H9 (cell line): ENCODE measurements at regions not wholly inside any gene's neighbourhood (a gene's known extent, or its start where the extent isn't known, plus 50 kb on each side); places are given as distances from the start of the nearest gene placed in this dataset.

Experiments
- DNase-seq: peaks from one replicate; pipeline ENCODE4 v3.0.0-alpha.2; 2017
- H2AFZ ChIP-seq: one replicate; pipeline ENCODE4 v1.6.1; 2013; ENCODE audit warnings: mild to moderate bottlenecking, low read length, control low read depth, moderate library complexity
- H2AK5ac ChIP-seq: 2 replicates; pipeline ENCODE4 v1.6.1; 2013; ENCODE audit warnings: low read length, control low read depth, mixed read lengths; ENCODE audit not compliant: insufficient read length
- H2BK120ac ChIP-seq: one replicate; pipeline ENCODE4 v1.6.1; 2013; ENCODE audit warnings: low read depth, mild to moderate bottlenecking, low read length, control low read depth, inconsistent platforms; ENCODE audit not compliant: poor library complexity, severe bottlenecking
- H2BK12ac ChIP-seq: 2 replicates; pipeline ENCODE4 v1.6.1; 2013; ENCODE audit warnings: low read length, control low read depth, mixed read lengths, low read depth; ENCODE audit not compliant: insufficient read length
- H2BK15ac ChIP-seq: 2 replicates; pipeline ENCODE4 v1.6.1; 2013; ENCODE audit warnings: low read depth, low read length, control low read depth
- H2BK20ac ChIP-seq: one replicate; pipeline ENCODE4 v1.6.1; 2013; ENCODE audit warnings: low read depth, mild to moderate bottlenecking, low read length, control low read depth, inconsistent platforms; ENCODE audit not compliant: poor library complexity, severe bottlenecking
- H2BK5ac ChIP-seq: 2 replicates; pipeline ENCODE4 v1.6.1; 2013; ENCODE audit warnings: low read length, control low read depth, mixed read lengths; ENCODE audit not compliant: insufficient read length
- H3K14ac ChIP-seq: 2 replicates; pipeline ENCODE4 v1.6.1; 2013; ENCODE audit warnings: low read length, control low read depth; ENCODE audit not compliant: insufficient read depth
- H3K18ac ChIP-seq: 2 replicates; pipeline ENCODE4 v1.6.1; 2013; ENCODE audit warnings: low read depth, mild to moderate bottlenecking, mixed read lengths, low read length, control low read depth; ENCODE audit not compliant: insufficient read length
- H3K23ac ChIP-seq: 2 replicates; pipeline ENCODE4 v1.6.1; 2013; ENCODE audit warnings: low read length, control low read depth, mixed read lengths, low read depth; ENCODE audit not compliant: insufficient read length
- H3K23me2 ChIP-seq: 2 replicates; pipeline ENCODE4 v1.6.1; 2013; ENCODE audit warnings: low read depth, mild to moderate bottlenecking, mixed read lengths, low read length, control low read depth; ENCODE audit not compliant: insufficient read length, poor library complexity, severe bottlenecking
- H3K27ac ChIP-seq: 2 replicates; pipeline ENCODE4 v1.5.1; 2013; ENCODE audit warnings: low read length, control low read depth, mixed read lengths, low read depth; ENCODE audit not compliant: insufficient read length
- H3K27me3 ChIP-seq: 2 replicates; pipeline ENCODE4 v1.6.1; 2013; ENCODE audit warnings: low read length, control low read depth, inconsistent platforms; ENCODE audit not compliant: insufficient read depth
- H3K4ac ChIP-seq: 2 replicates; pipeline ENCODE4 v1.6.1; 2013; ENCODE audit warnings: low read depth, mild to moderate bottlenecking, control low read depth, inconsistent platforms, low read length, moderate library complexity
- H3K4me1 ChIP-seq: 2 replicates; pipeline ENCODE4 v1.6.1; 2013; ENCODE audit warnings: low read length, control low read depth, inconsistent platforms; ENCODE audit not compliant: insufficient read depth
- H3K4me2 ChIP-seq: 2 replicates; pipeline ENCODE4 v1.6.1; 2013; ENCODE audit warnings: low read length, control low read depth, mixed read lengths; ENCODE audit not compliant: insufficient read length, insufficient read depth
- H3K56ac ChIP-seq: 2 replicates; pipeline ENCODE4 v1.6.1; 2013; ENCODE audit warnings: low read depth, mild to moderate bottlenecking, mixed read lengths, low read length, control low read depth; ENCODE audit not compliant: insufficient read length
- H3K79me1 ChIP-seq: 2 replicates; pipeline ENCODE4 v1.6.1; 2013; ENCODE audit warnings: low read depth, mild to moderate bottlenecking, moderate library complexity, low read length, control low read depth, inconsistent platforms; ENCODE audit not compliant: insufficient read depth, poor library complexity, severe bottlenecking
- H3K79me2 ChIP-seq: 2 replicates; pipeline ENCODE4 v1.6.1; 2013; ENCODE audit warnings: low read length, control low read depth, inconsistent platforms; ENCODE audit not compliant: insufficient read depth
- H3K9ac ChIP-seq: 2 replicates; pipeline ENCODE4 v1.6.1; 2013; ENCODE audit warnings: low read length, control low read depth, mixed read lengths; ENCODE audit not compliant: insufficient read length; ENCODE audit errors: extremely low read depth
- H3K9me3 ChIP-seq: one replicate; pipeline ENCODE4 v1.6.1; 2013; ENCODE audit warnings: low read depth, low read length, inconsistent platforms; ENCODE audit not compliant: control insufficient read depth
- H3T11ph ChIP-seq: one replicate; pipeline ENCODE4 v1.6.1; 2013; ENCODE audit warnings: mild to moderate bottlenecking, low read length, control low read depth, inconsistent platforms
- H4K20me1 ChIP-seq: one replicate; pipeline ENCODE4 v1.6.1; 2013; ENCODE audit not compliant: control insufficient read depth, insufficient read length, insufficient read depth
- H4K5ac ChIP-seq: 2 replicates; pipeline ENCODE4 v1.6.1; 2013; ENCODE audit warnings: low read depth, mild to moderate bottlenecking, mixed read lengths, low read length, control low read depth; ENCODE audit not compliant: insufficient read length
- H4K8ac ChIP-seq: replicated peaks from 2 replicates; pipeline ENCODE4 v1.6.1; 2013; ENCODE audit warnings: low read length, control low read depth, mixed read lengths, low read depth; ENCODE audit not compliant: insufficient read length
- H4K91ac ChIP-seq: 2 replicates; pipeline ENCODE4 v1.6.1; 2013; ENCODE audit warnings: low read depth, mild to moderate bottlenecking, moderate library complexity, mixed read lengths, low read length, control low read depth; ENCODE audit not compliant: insufficient read length
- H3K27ac Mint-ChIP-seq, 3 experiments: 2 replicates in 2 of 3; 3 replicates in 1 of 3; pipeline ENCODE4 v1.8.0; 2020 to 2021; ENCODE audit warnings: mixed read lengths in 3 of 3, mild to moderate bottlenecking in 1 of 3, moderate library complexity in 1 of 3
- H3K27me3 Mint-ChIP-seq: 2 replicates; pipeline ENCODE4 v1.8.0; 2021; ENCODE audit warnings: low read depth, mild to moderate bottlenecking, moderate library complexity, mixed read lengths
- H3K36me3 Mint-ChIP-seq, 3 experiments: 2 replicates in 2 of 3; 3 replicates in 1 of 3; pipeline ENCODE4 v1.8.0; 2020 to 2021; ENCODE audit warnings: low read depth in 3 of 3, mixed read lengths in 3 of 3; ENCODE audit not compliant: insufficient read depth in 1 of 3
- H3K4me1 Mint-ChIP-seq, 2 experiments: 2 replicates each; pipeline ENCODE4 v1.8.0; 2020; ENCODE audit warnings: mixed read lengths in 2 of 2
- H3K4me3 Mint-ChIP-seq, 2 experiments: 2 replicates in 1 of 2; 3 replicates in 1 of 2; pipeline ENCODE4 v1.8.0; 2020 to 2021; ENCODE audit warnings: mild to moderate bottlenecking in 2 of 2, mixed read lengths in 2 of 2, moderate library complexity in 1 of 2
- H3K9me3 Mint-ChIP-seq, 2 experiments: 2 replicates in 1 of 2; 3 replicates in 1 of 2; pipeline ENCODE4 v1.8.0; 2020; ENCODE audit warnings: mild to moderate bottlenecking in 2 of 2, mixed read lengths in 2 of 2, moderate library complexity in 1 of 2
- CTCF ChIP-seq: fragments of 200-600 bp; sonication (generic); conservative IDR thresholded peaks from 3 replicates; pipeline ENCODE4 v1.8.0; 2021; ENCODE audit warnings: antibody characterized with exemption, mild to moderate bottlenecking
- WGBS: extraction: QIAGEN DNeasy Blood & Tissue Kit; methylation state at CpG from one replicate; pipeline ENCODE4 v1.1.7; 2013; ENCODE audit warnings: missing lambda C conversion rate, low lambda C conversion rate, mixed read lengths; ENCODE audit not compliant: insufficient read length; ENCODE audit errors: extremely low coverage; 5-methylcytosine and 5-hydroxymethylcytosine counted together

- Mint-ChIP-seq H3K27ac (no peak overlapping the region; a peak in 1 of 7 replicates), H3K4me3 (no peak overlapping the region)
- H4K5ac ChIP-seq: no peak overlapping the region
Observed at GRCh38 chr13:73872397-73872796, 261.8 kb downstream of the KLF12 start.

More at GRCh38 chr13:73872397-73872796, 261.8 kb downstream of the KLF12 start:
- no peak overlapping the region for H3K14ac ChIP-seq
- H3K4ac ChIP-seq: no peak overlapping the region
- H3K56ac ChIP-seq: no peak overlapping the region
- no peak for TF ChIP-seq CTCF
- H2BK120ac ChIP-seq: no peak overlapping the region
- H3K9ac ChIP-seq: no peak overlapping the region
- no peak overlapping the region for H2BK15ac ChIP-seq
- no peak overlapping the region for H2BK20ac ChIP-seq
- H3K18ac ChIP-seq: no peak overlapping the region
- H3K9me3 ChIP-seq: no peaks in the 10 kb centered on the region
- H3K4me1 ChIP-seq: no peaks in the 10 kb centered on the region; the same call in 1 of the 2 replicates
- no peak overlapping the region for H4K91ac ChIP-seq
- no peak for DNase-seq
- no peak overlapping the region for H3T11ph ChIP-seq
- no peak overlapping the region for H3K4me2 ChIP-seq
- no peaks in the 10 kb centered on the region; a peak in 2 of 5 replicates for H3K9me3 Mint-ChIP-seq
- no CpG with 5 or more reads among the region's 3 CpGs for WGBS
- H2AK5ac ChIP-seq: no peak overlapping the region
- no peaks in the 10 kb centered on the region for H3K27me3 Mint-ChIP-seq
- no peak overlapping the region for H4K8ac ChIP-seq
- H4K20me1 ChIP-seq: no peaks in the 10 kb centered on the region
- H3K79me1 ChIP-seq: no peaks in the 10 kb centered on the region
- no peaks in the 10 kb centered on the region for H3K36me3 Mint-ChIP-seq
- H2BK12ac ChIP-seq: no peak overlapping the region
- no peaks in the 10 kb centered on the region for H3K79me2 ChIP-seq
- H3K23ac ChIP-seq: no peak overlapping the region
- no peaks in the 10 kb centered on the region for H3K23me2 ChIP-seq
- H2BK5ac ChIP-seq: no peak overlapping the region
- H3K27ac ChIP-seq: no peak overlapping the region
- H3K4me1 Mint-ChIP-seq: peaks cover 19 to 23% of the 10 kb centered on the region in 2 experiments
- H2AFZ ChIP-seq: no peak overlapping the region
- no peaks in the 10 kb centered on the region for H3K27me3 ChIP-seq
